NOMO-1 treated with dmso at 0.1 percent for 144 hours (cell line): ENCODE measurements at regions not wholly inside any gene's neighbourhood (a gene's known extent, or its start where the extent isn't known, plus 50 kb on each side); places are given as distances from the start of the nearest gene placed in this dataset.

Source experiments
- DNase-seq: peaks from one replicate; lab custom pipeline; 2025; ENCODE audit not compliant: unreplicated experiment; lab: John Stamatoyannopoulos, UW

DNA sequence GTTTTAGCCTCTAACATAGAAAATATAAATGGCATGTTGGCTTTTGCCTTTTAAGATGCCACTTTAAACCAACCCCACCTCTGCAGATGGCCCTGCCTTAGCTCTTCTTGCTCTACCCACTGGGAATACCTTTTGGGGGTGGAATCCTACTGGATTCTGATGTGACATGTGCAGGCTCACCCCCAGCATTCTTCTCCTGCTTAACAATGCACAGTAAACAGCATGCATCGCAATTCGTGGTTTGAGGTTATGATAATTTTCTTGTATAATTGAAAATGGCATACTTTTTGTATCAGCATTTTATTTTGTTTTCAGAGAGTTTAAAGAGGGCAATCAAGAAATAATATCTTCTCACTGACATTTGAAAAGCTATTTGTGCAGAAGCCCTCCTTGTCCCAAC lies 167.9 kb downstream of the AREG start:
- DNase-seq: no peak

DNA sequence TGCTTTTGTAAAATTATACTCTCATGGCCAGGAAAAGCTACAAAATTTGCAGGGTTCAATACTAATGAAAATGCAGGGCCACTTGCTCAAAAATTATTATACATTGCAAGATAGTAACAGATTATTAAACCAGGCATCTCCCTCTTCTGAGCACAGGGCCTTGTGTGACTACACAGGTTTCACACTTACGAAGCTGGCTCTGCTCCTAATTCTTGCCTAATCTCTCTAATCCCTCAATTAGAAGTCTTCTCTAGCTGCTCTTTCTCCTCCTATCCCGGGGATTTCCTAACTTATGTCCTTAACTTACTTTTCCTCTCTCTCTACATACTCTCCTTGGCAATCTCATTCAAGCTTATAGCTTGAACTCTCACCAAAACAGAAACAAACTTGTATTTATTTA lies 168.3 kb downstream of the AREG start:
- no peak for DNase-seq

GRCh38 chr4:74615411-74615810 lies 170.5 kb downstream of the AREG start:
- no peak for DNase-seq

DNA sequence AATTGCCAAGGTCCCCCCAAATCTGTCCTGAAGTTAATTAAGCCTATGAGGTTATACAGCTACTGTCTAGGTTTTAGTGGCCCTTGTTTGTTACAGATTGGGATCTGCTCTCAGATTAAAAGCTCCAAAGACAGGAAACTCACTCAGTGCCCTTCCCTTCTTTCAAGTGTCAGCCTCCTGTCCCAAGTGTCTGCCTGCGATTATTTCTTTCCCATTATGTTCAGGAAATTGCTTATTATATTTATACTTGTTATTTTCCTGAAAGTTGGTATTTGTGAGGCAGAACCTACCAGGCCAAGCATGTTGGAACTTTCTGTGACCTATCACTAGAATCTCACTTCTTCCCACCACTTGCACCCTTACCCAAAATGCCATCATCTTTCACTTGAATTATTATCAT lies 173.2 kb downstream of the AREG start:
- no peak for DNase-seq

- no peak for DNase-seq
Measured at GRCh38 chr4:74618659-74619058, 173.7 kb downstream of the AREG start.

DNA sequence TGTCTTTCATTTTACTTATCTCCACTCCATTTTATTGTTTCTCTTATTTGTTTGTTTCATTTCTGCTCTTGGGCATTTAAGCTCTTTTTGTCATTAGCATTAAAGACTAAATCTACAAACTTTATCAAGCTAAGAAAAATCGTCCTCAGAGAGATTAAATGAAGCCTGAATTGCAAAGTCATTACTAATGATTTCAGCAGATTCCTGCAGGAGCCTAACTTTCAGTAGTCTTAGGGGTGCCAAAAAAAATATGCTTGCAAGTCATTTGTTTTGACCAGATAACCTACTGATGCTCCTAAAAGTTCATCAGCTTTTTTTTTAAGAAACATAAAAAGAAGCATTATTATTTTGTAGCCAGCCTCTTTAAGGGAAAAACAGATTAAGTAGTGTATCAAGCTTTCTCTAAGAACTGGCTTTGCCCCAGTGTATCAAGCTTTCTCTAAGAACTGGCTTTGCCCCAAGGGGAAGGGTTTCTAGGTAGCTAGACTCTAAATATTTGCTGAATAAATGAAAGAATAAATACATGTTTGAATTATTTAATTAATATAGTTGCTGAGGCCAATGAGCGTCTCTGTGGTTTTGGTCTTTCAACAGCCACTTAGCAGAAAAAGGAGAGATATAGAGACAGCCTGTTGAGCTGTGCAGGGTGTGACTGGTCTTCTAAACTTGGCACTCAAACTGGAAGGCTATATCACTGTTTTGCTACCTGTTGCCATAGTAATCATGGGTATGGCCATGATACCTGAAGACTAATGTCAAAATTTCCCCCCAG lies 174.2 kb downstream of the BTC start:
- no peak for DNase-seq

DNA sequence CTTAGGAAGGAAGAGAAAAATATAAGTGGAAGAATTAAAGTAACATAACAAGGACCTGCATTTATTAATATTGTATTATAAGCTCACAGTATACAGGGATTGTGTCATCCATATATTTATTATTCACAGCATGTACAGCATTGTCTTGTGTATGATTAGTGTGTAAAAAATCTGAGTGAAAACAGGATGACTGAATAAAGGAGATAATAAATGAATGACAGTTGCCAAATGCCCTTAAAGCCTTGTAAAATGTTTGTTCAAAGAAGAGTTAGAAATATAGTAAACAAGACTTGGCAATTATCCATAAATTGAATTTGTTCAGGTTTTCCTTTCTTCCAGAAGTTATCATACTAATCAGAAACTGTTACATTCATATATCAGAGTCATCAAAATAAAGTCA lies 172.7 kb downstream of the BTC start:
- no peak for DNase-seq

DNA sequence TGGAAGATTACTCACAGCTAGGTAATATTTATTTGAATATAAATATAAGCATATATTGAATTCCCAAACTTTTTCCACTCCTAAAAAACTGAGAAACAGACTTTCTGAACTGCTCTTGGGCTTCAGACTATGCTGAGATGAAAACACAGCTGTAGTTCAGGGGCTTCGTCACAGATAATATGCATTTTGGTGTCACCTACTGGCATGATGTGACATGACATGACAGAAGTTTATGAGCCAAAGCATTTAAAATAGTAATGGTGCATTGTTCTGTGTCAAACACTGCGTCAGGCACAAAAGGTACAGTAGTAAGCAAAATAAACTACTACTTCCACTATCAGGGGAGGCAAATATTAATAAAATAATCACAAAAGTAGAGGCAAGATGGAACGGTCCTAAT lies 171.3 kb downstream of the BTC start:
- peak; percentile 17 for DNase-seq

DNA sequence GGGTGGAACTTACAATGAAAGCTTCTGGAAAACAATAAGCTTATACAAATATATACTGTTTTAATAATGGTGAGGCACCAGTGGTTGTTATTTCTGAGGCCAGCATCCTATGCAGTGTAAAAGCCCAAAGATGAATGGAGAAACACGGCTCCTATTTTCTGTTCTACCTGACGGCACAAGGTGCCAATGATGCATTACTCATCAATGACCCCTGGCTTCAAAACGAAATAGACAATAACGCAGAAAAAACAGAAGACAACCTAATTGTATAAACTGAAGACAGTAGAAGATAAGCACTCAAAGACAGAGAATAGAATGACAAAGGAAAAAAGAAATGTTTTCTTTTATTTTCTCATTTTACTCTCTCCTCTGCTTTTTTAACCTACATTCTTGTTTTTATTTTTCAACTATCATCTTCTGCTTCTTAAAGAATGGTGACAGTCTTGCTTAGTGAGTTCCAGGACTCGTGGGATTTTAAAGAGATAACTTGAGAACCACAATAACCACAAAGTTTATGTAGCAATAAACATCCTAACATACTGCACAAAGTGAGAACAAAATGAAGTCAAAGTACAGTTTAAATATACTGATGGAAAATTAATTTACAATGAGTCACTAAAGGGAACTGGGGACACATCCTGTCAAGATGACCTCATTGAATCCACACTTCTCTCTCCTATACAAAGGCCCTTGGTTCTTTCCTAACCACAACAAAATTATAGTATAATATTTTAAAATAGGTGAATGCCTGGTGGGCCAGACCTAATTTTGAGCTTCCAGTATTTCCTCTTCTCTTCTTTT lies 169.8 kb downstream of the BTC start:
- DNase-seq: peak; percentile 67

- DNase-seq: no peak
Measured at GRCh38 chr4:74625981-74626380, 168.3 kb downstream of the BTC start.

DNA sequence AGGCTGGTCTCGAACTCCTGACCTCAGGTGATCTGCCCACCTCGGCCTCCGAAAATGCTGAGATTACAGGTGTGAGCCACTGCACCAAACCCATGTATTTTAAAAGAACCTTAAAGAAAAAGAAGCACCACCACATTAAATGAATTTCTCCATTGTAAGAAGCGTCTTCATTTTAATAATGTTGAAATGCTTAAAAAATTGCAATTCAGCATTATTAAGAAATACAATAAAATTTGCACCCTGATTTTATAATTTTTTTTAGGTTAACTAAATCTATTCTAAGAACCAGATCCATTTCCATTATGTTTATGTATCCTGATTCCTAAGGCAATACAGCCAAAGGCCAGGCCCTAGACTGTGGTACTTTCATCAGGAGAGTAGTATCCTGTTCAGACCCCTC lies 167.2 kb downstream of the BTC start:
- DNase-seq: no peak

DNA sequence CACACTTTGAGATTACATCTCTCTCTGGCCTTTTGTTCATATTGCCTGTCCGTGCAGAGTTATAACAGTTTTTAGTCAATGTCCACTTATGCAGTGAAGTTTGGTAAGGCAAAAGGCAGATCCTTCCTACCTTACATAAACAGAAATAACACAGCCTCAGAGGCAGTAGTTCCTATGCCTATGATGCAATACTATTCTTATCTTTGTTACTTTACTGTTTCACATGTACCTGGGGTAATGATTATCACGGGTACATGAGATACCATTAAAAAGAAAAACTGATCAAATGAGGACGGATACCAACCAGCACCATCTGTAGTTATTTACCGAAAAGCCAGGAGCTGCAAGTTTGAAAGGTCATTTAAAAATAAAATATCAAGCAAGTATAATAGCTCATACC lies 166.8 kb downstream of the BTC start:
- DNase-seq: no peak

DNA sequence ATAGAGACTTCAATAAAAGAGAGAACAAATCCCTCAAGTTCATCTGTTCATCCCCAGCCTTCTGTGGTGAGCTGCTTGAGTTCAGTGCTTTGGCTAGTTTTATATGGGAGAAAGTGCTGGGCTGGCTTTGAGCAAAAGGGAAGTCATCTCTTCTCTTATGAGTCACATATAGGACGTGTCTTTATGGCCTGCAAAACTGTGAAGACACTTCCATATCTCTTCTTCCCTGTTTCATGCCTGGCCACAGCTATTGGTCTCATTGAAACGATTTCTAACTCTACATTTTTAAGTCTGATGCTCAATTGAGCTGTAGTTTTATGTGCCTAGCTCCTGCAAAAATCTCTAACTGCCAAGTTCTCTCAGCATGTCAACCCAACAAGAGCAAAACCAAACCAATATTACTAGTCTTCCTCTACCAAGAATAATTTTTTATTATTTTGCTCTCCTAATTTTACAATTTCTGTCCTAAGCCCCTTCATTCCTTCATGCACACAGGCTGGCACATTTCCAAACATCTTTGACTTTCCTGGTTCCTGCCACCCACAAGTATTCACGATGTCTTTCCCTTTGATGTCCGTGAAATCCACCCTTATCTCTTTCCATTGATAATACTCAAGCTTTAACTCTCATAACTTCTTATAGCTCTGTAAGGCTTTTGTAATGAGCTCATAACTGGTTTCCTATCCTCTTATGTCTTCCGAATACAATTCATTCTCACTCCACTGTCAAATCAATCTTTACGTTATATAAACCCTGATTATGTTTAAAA lies 165.3 kb downstream of the BTC start:
- peak; percentile 92 for DNase-seq

- DNase-seq: no peak
Measured at GRCh38 chr4:74630551-74630950, 163.8 kb downstream of the BTC start.

DNA sequence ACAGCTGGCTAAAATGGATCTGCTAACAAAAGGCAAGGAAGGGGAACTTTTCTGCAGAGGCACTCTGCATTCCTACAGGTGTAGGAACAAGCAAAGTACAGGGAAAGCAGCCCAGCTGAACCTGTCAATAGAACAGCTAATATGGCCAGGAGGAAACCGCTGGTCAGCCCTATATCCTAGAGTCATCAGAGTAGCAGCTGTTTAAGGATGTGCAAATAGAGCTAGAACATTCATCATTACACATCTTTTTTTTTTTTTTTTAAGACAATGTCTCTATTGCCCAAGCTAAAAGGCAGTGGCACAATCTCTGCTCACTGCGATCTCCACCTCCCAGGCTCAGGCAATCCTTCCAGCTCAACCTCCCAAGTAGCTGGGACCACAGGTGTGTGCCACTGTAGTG lies 163.0 kb downstream of the BTC start:
- no peak for DNase-seq

GRCh38 chr4:74631988-74632387 lies 162.3 kb downstream of the BTC start:
- no peak for DNase-seq

GRCh38 chr4:74632634-74633033 lies 161.7 kb downstream of the BTC start:
- DNase-seq: peak; percentile 76

- no peak for DNase-seq
Measured at GRCh38 chr4:74635074-74635473, 159.2 kb downstream of the BTC start.

- no peak for DNase-seq
Measured at GRCh38 chr4:74635490-74636123, 158.7 kb downstream of the BTC start.

- no peak for DNase-seq
Measured at GRCh38 chr4:74638001-74638400, 156.3 kb downstream of the BTC start.

GRCh38 chr4:74638689-74639088 lies 155.6 kb downstream of the BTC start:
- DNase-seq: no peak
